Neural cell (in vitro differentiated cells): ENCODE measurements at regions not wholly inside any gene's neighbourhood (a gene's known extent, or its start where the extent isn't known, plus 50 kb on each side); places are given as distances from the start of the nearest gene placed in this dataset.

Experiments
- EZH2 ChIP-seq: fragments of 200-600, 300-800 bp; shearing (Covaris generic), sonication (generic); IDR thresholded peaks from 2 replicates; pipeline ENCODE4 v1.6.1; 2014; ENCODE audit warnings: antibody characterized with exemption, low read length, borderline replicate concordance, mild to moderate bottlenecking; ENCODE audit not compliant: insufficient read depth, poor library complexity, severe bottlenecking
- POLR2AphosphoS5 ChIP-seq: IDR thresholded peaks from 2 replicates; pipeline ENCODE4 v1.6.1; 2012
- SMC3 ChIP-seq: fragments of 450-650 bp; conservative IDR thresholded peaks from 2 replicates; pipeline ENCODE4 v1.6.1; 2014; ENCODE audit warnings: antibody characterized with exemption, mild to moderate bottlenecking, moderate library complexity; ENCODE audit not compliant: poor library complexity
- TAF1 ChIP-seq: IDR thresholded peaks from 2 replicates; pipeline ENCODE4 v1.6.1; 2012; ENCODE audit warnings: low read depth

DNA sequence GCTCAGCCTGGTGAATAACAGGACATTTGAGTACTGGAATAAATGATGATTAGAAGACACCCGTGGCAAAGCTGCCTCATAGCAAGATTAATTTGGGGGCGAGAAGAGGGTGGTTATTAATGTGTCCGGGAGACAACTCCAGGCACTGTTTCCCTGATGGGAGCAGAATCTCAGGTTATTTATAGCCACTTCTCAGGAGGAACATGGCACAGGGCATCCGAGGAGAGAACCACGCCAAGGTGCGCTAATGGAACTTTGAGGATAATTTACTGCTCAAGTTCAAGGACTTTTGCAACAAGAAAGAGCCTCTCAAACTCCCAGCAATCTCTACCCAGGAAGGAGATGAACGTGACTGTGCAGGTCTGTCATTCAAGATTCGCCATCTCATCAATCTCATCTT lies 362.5 kb upstream of the ERCC4 start:
- no peak for TF ChIP-seq SMC3
- TF ChIP-seq POLR2AphosphoS5 = no peak
- no peak for TF ChIP-seq TAF1
- TF ChIP-seq EZH2 = no peak
